ENCODE measurements at regions not wholly inside any gene's neighbourhood (a gene's known extent, or its start where the extent isn't known, plus 50 kb on each side); places are given as distances from the start of the nearest gene placed in this dataset.
A peak's percentile ranks its signal among the peaks of the same experiment; 100 is the strongest.

- no peak for DNase-seq
Measured at GRCh38 chr9:109914280-109915027, 134.5 kb downstream of the PALM2AKAP2 start.

- DNase-seq, result no peak
Measured at GRCh38 chr9:109916316-109916715, 136.3 kb downstream of the PALM2AKAP2 start.

- DNase-seq, result no peak
Measured at GRCh38 chr9:109918339-109919163, 138.6 kb downstream of the PALM2AKAP2 start.

- DNase-seq, result no peak
Measured at GRCh38 chr9:109919736-109920408, 139.9 kb downstream of the PALM2AKAP2 start.

GRCh38 chr9:109922617-109923470 lies 142.8 kb downstream of the PALM2AKAP2 start:
- peak; percentile 63 for DNase-seq

GRCh38 chr9:109923471-109923760 lies 143.4 kb downstream of the PALM2AKAP2 start:
- no peak for DNase-seq

- DNase-seq, result no peak
Measured at GRCh38 chr9:109923806-109924205, 143.8 kb downstream of the PALM2AKAP2 start.

GRCh38 chr9:109925799-109926198 lies 145.8 kb downstream of the PALM2AKAP2 start:
- DNase-seq, result no peak

- no peak for DNase-seq
Measured at GRCh38 chr9:109926421-109926869, 146.4 kb downstream of the PALM2AKAP2 start.

GRCh38 chr9:109931623-109932022 lies 151.6 kb downstream of the PALM2AKAP2 start:
- no peak for DNase-seq

- no peak for DNase-seq
Measured at GRCh38 chr9:109934136-109934856, 154.3 kb downstream of the PALM2AKAP2 start.

GRCh38 chr9:109934857-109935215 lies 154.8 kb downstream of the PALM2AKAP2 start:
- DNase-seq, result no peak

- DNase-seq, result no peak
Measured at GRCh38 chr9:109935406-109936087, 155.5 kb downstream of the PALM2AKAP2 start.

- DNase-seq, result no peak
Measured at GRCh38 chr9:109937861-109938453, 158.0 kb downstream of the PALM2AKAP2 start.

- no peak for DNase-seq
Measured at GRCh38 chr9:109939698-109940342, 159.8 kb downstream of the PALM2AKAP2 start.

GRCh38 chr9:109940561-109940960 lies 160.6 kb downstream of the PALM2AKAP2 start:
- no peak for DNase-seq

GRCh38 chr9:109941771-109942170 lies 161.8 kb downstream of the PALM2AKAP2 start:
- no peak for DNase-seq

- no peak for DNase-seq
Measured at GRCh38 chr9:109945573-109945972, 165.6 kb downstream of the PALM2AKAP2 start.

- no peak for DNase-seq
Measured at GRCh38 chr9:109948453-109948852, 168.5 kb downstream of the PALM2AKAP2 start.

- no peak for DNase-seq
Measured at GRCh38 chr9:109950710-109951443, 170.9 kb downstream of the PALM2AKAP2 start.
